ENCODE measurements at regions not wholly inside any gene's neighbourhood (a gene's known extent, or its start where the extent isn't known, plus 50 kb on each side); places are given as distances from the start of the nearest gene placed in this dataset.

GRCh38 chr4:74590476-74590875 lies 145.5 kb downstream of the AREG start:
- Histone ChIP-seq H3K4me3 (no peak overlapping the region), H3K4me1 (no peaks in the 10 kb centered on the region), H3K27ac (no peak overlapping the region), H3K9me3 (no peaks in the 10 kb centered on the region), H3K27me3 (no peaks in the 10 kb centered on the region), H3K36me3 (no peaks in the 10 kb centered on the region)
- DNase-seq (no peak), ATAC-seq (no peak)
- TF ChIP-seq CTCF (IDR thresholded peaks at IDR 0.05 in 4 of 5, conservative IDR thresholded peaks at IDR 0.05 in 1 of 5): no peak
- TF ChIP-seq POLR2A (IDR thresholded peaks at IDR 0.05): no peak
- in situ Hi-C loops (cut with MboI; ENCODE audit: low sequenced_read_pairs in 4 of 4): no loop called here
- intact Hi-C loops (cut with DNase I; ENCODE audit: low total_unique reads): no loop called here

GRCh38 chr4:74598611-74599325 lies 153.8 kb downstream of the AREG start:
- intact Hi-C loops (cut with DNase I; ENCODE audit: low total_unique reads): no loop called here
- no peaks in the 10 kb centered on the region for H3K9me3 ChIP-seq
- no peaks in the 10 kb centered on the region for H3K27me3 ChIP-seq
- H3K36me3 ChIP-seq: no peaks in the 10 kb centered on the region
- H3K4me3 ChIP-seq: no peak overlapping the region
- no peak for TF ChIP-seq POLR2A (IDR thresholded peaks at IDR 0.05)
- TF ChIP-seq CTCF (IDR thresholded peaks at IDR 0.05 in 4 of 5, conservative IDR thresholded peaks at IDR 0.05 in 1 of 5): no peak
- H3K4me1 ChIP-seq: no peaks in the 10 kb centered on the region
- no peak for DNase-seq
- no peak for ATAC-seq
- in situ Hi-C loops (cut with MboI; ENCODE audit: low sequenced_read_pairs in 4 of 4): no loop called here
- no peak overlapping the region for H3K27ac ChIP-seq

- Histone ChIP-seq H3K9me3 (no peaks in the 10 kb centered on the region), H3K4me3 (no peak overlapping the region), H3K36me3 (no peaks in the 10 kb centered on the region), H3K27me3 (no peaks in the 10 kb centered on the region), H3K27ac (no peak overlapping the region), H3K4me1 (no peaks in the 10 kb centered on the region)
- ATAC-seq (no peak), DNase-seq (no peak)
- no peak for TF ChIP-seq POLR2A (IDR thresholded peaks at IDR 0.05)
- TF ChIP-seq CTCF (IDR thresholded peaks at IDR 0.05 in 4 of 5, conservative IDR thresholded peaks at IDR 0.05 in 1 of 5): no peak
- intact Hi-C loops (cut with DNase I; ENCODE audit: low total_unique reads): no loop called here
- in situ Hi-C loops (cut with MboI; ENCODE audit: low sequenced_read_pairs in 4 of 4): no loop called here
Observed at GRCh38 chr4:74603186-74603585, 158.2 kb downstream of the AREG start.

GRCh38 chr4:74608151-74608949 lies 163.4 kb downstream of the AREG start:
- in situ Hi-C loops (cut with MboI; ENCODE audit: low sequenced_read_pairs in 4 of 4): no loop called here
- intact Hi-C loops (cut with DNase I; ENCODE audit: low total_unique reads): no loop called here

More at GRCh38 chr4:74608151-74608949, 163.4 kb downstream of the AREG start:
- no peak for ATAC-seq
- H3K27me3 ChIP-seq: no peaks in the 10 kb centered on the region
- no peaks in the 10 kb centered on the region for H3K36me3 ChIP-seq
- H3K9me3 ChIP-seq: no peaks in the 10 kb centered on the region
- no peaks in the 10 kb centered on the region for H3K4me1 ChIP-seq
- TF ChIP-seq CTCF (IDR thresholded peaks at IDR 0.05 in 4 of 5, conservative IDR thresholded peaks at IDR 0.05 in 1 of 5) (no peak), POLR2A (IDR thresholded peaks at IDR 0.05) (no peak)
- H3K4me3 ChIP-seq: no peak overlapping the region
- H3K27ac ChIP-seq: no peak overlapping the region
- no peak for DNase-seq
